ENCODE measurements at regions not wholly inside any gene's neighbourhood (a gene's known extent, or its start where the extent isn't known, plus 50 kb on each side); places are given as distances from the start of the nearest gene placed in this dataset.

GRCh38 chr3:181596126-181596525 lies 115.6 kb upstream of the SOX2 start:
- no peak for TF ChIP-seq POLR2AphosphoS5 (IDR thresholded peaks at IDR 0.05; ENCODE audit: low read depth, low read length)
- TF ChIP-seq CTCF (IDR thresholded peaks at IDR 0.05; ENCODE audit: control extremely low read depth in 1 of 3, insufficient read depth in 1 of 3, low read depth in 1 of 3, low read length in 3 of 3): no peak
- no peak for TF ChIP-seq POLR2A (IDR thresholded peaks at IDR 0.05; ENCODE audit: control extremely low read depth in 1 of 2, low read depth in 2 of 2, low read length in 2 of 2)
- TF ChIP-seq EP300 (IDR thresholded peaks at IDR 0.05; ENCODE audit: borderline replicate concordance in 1 of 2, low read depth in 2 of 2, low read length in 2 of 2): no peak
- no peak for TF ChIP-seq RNF2 (IDR thresholded peaks at IDR 0.05; ENCODE audit: borderline replicate concordance, low read depth, low read length, missing control alignments, poor library complexity, severe bottlenecking)
- no peak for TF ChIP-seq SIX5 (IDR thresholded peaks at IDR 0.05; ENCODE audit: low read depth, low read length)
- no peak for TF ChIP-seq ZNF274 (IDR thresholded peaks at IDR 0.05; ENCODE audit: borderline replicate concordance, extremely low read depth, low read length)
